Neural progenitor cell (in vitro differentiated cells): ENCODE measurements at regions not wholly inside any gene's neighbourhood (a gene's known extent, or its start where the extent isn't known, plus 50 kb on each side); places are given as distances from the start of the nearest gene placed in this dataset.

Experiments
- DNase-seq: peaks from one replicate; pipeline ENCODE4 v3.0.0-alpha.2; 2016; ENCODE audit warnings: low spot score
- H2AFZ ChIP-seq: fragments of 200-600 bp; sonication (generic); replicated peaks from 2 replicates; pipeline ENCODE4 v1.6.1; 2016; ENCODE audit warnings: antibody characterized with exemption
- H3F3A ChIP-seq: fragments of 200-600 bp; sonication (generic); 2 replicates; pipeline ENCODE4 v1.6.1; 2016; ENCODE audit warnings: antibody characterized with exemption, low read depth
- H3K27ac ChIP-seq: fragments of 200-600 bp; sonication (generic); 2 replicates; pipeline ENCODE4 v1.5.1; 2016; ENCODE audit warnings: mild to moderate bottlenecking
- H3K27me3 ChIP-seq: fragments of 200-600 bp; sonication (generic); 2 replicates; pipeline ENCODE4 v1.6.1; 2016; ENCODE audit warnings: mild to moderate bottlenecking, moderate library complexity
- H3K36me3 ChIP-seq: fragments of 200-600 bp; sonication (generic); 2 replicates; pipeline ENCODE4 v1.5.1; 2016
- H3K4me1 ChIP-seq: fragments of 200-600 bp; sonication (generic); 2 replicates; pipeline ENCODE4 v1.6.1; 2016; ENCODE audit warnings: mixed run types
- H3K4me2 ChIP-seq: fragments of 200-600 bp; sonication (generic); 2 replicates; pipeline ENCODE4 v1.6.1; 2016
- H3K4me3 ChIP-seq: fragments of 200-600 bp; sonication (generic); 2 replicates; pipeline ENCODE4 v1.5.1; 2016
- H3K79me2 ChIP-seq: fragments of 200-600 bp; sonication (generic); 2 replicates; pipeline ENCODE4 v1.6.1; 2016; ENCODE audit warnings: low read depth
- H3K9ac ChIP-seq: fragments of 200-600 bp; sonication (generic); 2 replicates; pipeline ENCODE4 v1.6.1; 2016
- H3K9me3 ChIP-seq: fragments of 200-600 bp; sonication (generic); 2 replicates; pipeline ENCODE4 v1.5.1; 2016; ENCODE audit warnings: low read depth
- H4K20me1 ChIP-seq: fragments of 200-600 bp; sonication (generic); 2 replicates; pipeline ENCODE4 v1.6.1; 2016; ENCODE audit warnings: low read depth
- H3K27ac Mint-ChIP-seq: 3 replicates; pipeline ENCODE4 v1.8.0; 2021; ENCODE audit warnings: mixed read lengths
- H3K27me3 Mint-ChIP-seq: 2 replicates; pipeline ENCODE4 v1.8.0; 2022; ENCODE audit warnings: low read depth, mild to moderate bottlenecking, inconsistent platforms, moderate library complexity, mixed read lengths; ENCODE audit not compliant: insufficient read depth
- H3K36me3 Mint-ChIP-seq: 3 replicates; pipeline ENCODE4 v1.8.0; 2021; ENCODE audit warnings: mixed read lengths
- H3K4me1 Mint-ChIP-seq: 3 replicates; pipeline ENCODE4 v1.8.0; 2021; ENCODE audit warnings: mixed read lengths
- H3K4me3 Mint-ChIP-seq: 3 replicates; pipeline ENCODE4 v1.8.0; 2021; ENCODE audit warnings: mild to moderate bottlenecking, moderate library complexity, mixed read lengths
- H3K9me3 Mint-ChIP-seq: 3 replicates; pipeline ENCODE4 v1.8.0; 2020; ENCODE audit warnings: mixed read lengths
- CTCF ChIP-seq: fragments of 200-600 bp; sonication (generic); IDR thresholded peaks from 2 replicates; pipeline ENCODE4 v1.5.1; 2017; ENCODE audit warnings: antibody characterized with exemption, mild to moderate bottlenecking
- EZH2 ChIP-seq: fragments of 200-600 bp; sonication (generic); IDR thresholded peaks from 2 replicates; pipeline ENCODE4 v1.6.1; 2017; ENCODE audit warnings: antibody characterized with exemption, mild to moderate bottlenecking, moderate library complexity
- EZH2phosphoT487 ChIP-seq: fragments of 200-600 bp; sonication (generic); IDR thresholded peaks from 2 replicates; pipeline ENCODE4 v1.6.1; 2017; ENCODE audit warnings: antibody characterized with exemption

GRCh38 chr14:39853441-39853840, 421.2 kb upstream of the FBXO33 start:
- H3K4me3 Mint-ChIP-seq: no peak overlapping the region
- no peaks in the 10 kb centered on the region for H3K36me3 Mint-ChIP-seq
- Histone ChIP-seq H3K4me3 (no peak overlapping the region), H3K9me3 (no peaks in the 10 kb centered on the region), H3K36me3 (no peaks in the 10 kb centered on the region), H3K4me2 (no peak overlapping the region), H3K27me3 (no peaks in the 10 kb centered on the region), H3K4me1 (no peaks in the 10 kb centered on the region), H3K27ac (no peak overlapping the region), H3K79me2 (no peaks in the 10 kb centered on the region), H3K9ac (no peak overlapping the region), H4K20me1 (no peaks in the 10 kb centered on the region), H3F3A (no peaks in the 10 kb centered on the region), H2AFZ (no peak overlapping the region)
- H3K27ac Mint-ChIP-seq: no peak overlapping the region
- TF ChIP-seq EZH2 (no peak), CTCF (no peak), EZH2phosphoT487 (no peak)
- H3K9me3 Mint-ChIP-seq: no peaks in the 10 kb centered on the region
- H3K27me3 Mint-ChIP-seq: no peaks in the 10 kb centered on the region
- no peak for DNase-seq
- H3K4me1 Mint-ChIP-seq: peaks cover 4% of the 10 kb centered on the region

- no peak for DNase-seq
- Histone ChIP-seq H3K36me3 (no peaks in the 10 kb centered on the region), H3K27ac (no peak overlapping the region), H3K27me3 (no peaks in the 10 kb centered on the region), H3F3A (no peaks in the 10 kb centered on the region), H3K4me2 (no peak overlapping the region), H3K4me1 (no peaks in the 10 kb centered on the region), H3K79me2 (no peaks in the 10 kb centered on the region), H2AFZ (no peak overlapping the region), H3K9ac (no peak overlapping the region), H4K20me1 (no peaks in the 10 kb centered on the region), H3K9me3 (no peaks in the 10 kb centered on the region), H3K4me3 (no peak overlapping the region)
- H3K4me1 Mint-ChIP-seq: peaks cover 4% of the 10 kb centered on the region
- no peaks in the 10 kb centered on the region for H3K9me3 Mint-ChIP-seq
- H3K27me3 Mint-ChIP-seq: no peaks in the 10 kb centered on the region
- no peak overlapping the region for H3K4me3 Mint-ChIP-seq
- no peaks in the 10 kb centered on the region for H3K36me3 Mint-ChIP-seq
- TF ChIP-seq EZH2 (no peak), CTCF (no peak), EZH2phosphoT487 (no peak)
- no peak overlapping the region for H3K27ac Mint-ChIP-seq
These were observed 419.0 kb upstream of the FBXO33 start for GRCh38 chr14:39851202-39851601.

- no peak for TF ChIP-seq EZH2
- TF ChIP-seq CTCF: no peak
- H2AFZ ChIP-seq: no peak overlapping the region
- no peaks in the 10 kb centered on the region for H3K27me3 ChIP-seq
- no peak for DNase-seq
- Mint-ChIP-seq H3K27ac (no peak overlapping the region), H3K4me3 (no peak overlapping the region), H3K36me3 (no peaks in the 10 kb centered on the region), H3K27me3 (peaks cover 3% of the 10 kb centered on the region), H3K9me3 (no peaks in the 10 kb centered on the region), H3K4me1 (peaks cover 14% of the 10 kb centered on the region)
- H3K79me2 ChIP-seq: no peaks in the 10 kb centered on the region
- no peaks in the 10 kb centered on the region for H3K36me3 ChIP-seq
- H3K9me3 ChIP-seq: no peaks in the 10 kb centered on the region
- peaks cover 22% of the 10 kb centered on the region for H3K4me1 ChIP-seq
- H3K4me2 ChIP-seq: no peak overlapping the region
- H3K4me3 ChIP-seq: no peak overlapping the region
- H4K20me1 ChIP-seq: no peaks in the 10 kb centered on the region
- no peak overlapping the region for H3K9ac ChIP-seq
- no peak overlapping the region for H3K27ac ChIP-seq
- H3F3A ChIP-seq: no peaks in the 10 kb centered on the region
These were observed 415.6 kb upstream of the FBXO33 start for GRCh38 chr14:39847852-39848251.

- peaks cover 3% of the 10 kb centered on the region for H3K27me3 Mint-ChIP-seq
- Histone ChIP-seq H3K79me2 (no peaks in the 10 kb centered on the region), H2AFZ (no peak overlapping the region), H3K27me3 (no peaks in the 10 kb centered on the region), H3K36me3 (no peaks in the 10 kb centered on the region), H3K9me3 (no peaks in the 10 kb centered on the region), H3K27ac (no peak overlapping the region), H3F3A (no peaks in the 10 kb centered on the region), H3K4me2 (no peak overlapping the region), H3K4me1 (peaks cover 23% of the 10 kb centered on the region), H4K20me1 (no peaks in the 10 kb centered on the region), H3K9ac (no peak overlapping the region), H3K4me3 (no peak overlapping the region)
- H3K9me3 Mint-ChIP-seq: no peaks in the 10 kb centered on the region
- no peak overlapping the region for H3K27ac Mint-ChIP-seq
- H3K4me3 Mint-ChIP-seq: no peak overlapping the region
- H3K4me1 Mint-ChIP-seq: peaks cover 14% of the 10 kb centered on the region
- no peaks in the 10 kb centered on the region for H3K36me3 Mint-ChIP-seq
- no peak for DNase-seq
- TF ChIP-seq EZH2phosphoT487 (no peak), EZH2 (no peak), CTCF (no peak)
These were observed 415.0 kb upstream of the FBXO33 start for GRCh38 chr14:39847194-39847593.
